ENCODE measurements at regions not wholly inside any gene's neighbourhood (a gene's known extent, or its start where the extent isn't known, plus 50 kb on each side); places are given as distances from the start of the nearest gene placed in this dataset.
A peak's percentile ranks its signal among the peaks of the same experiment; 100 is the strongest.

- FAIRE-seq, result no peak
- H3K27ac Mint-ChIP-seq (ENCODE audit: unreplicated experiment), result peak overlapping the region; percentile 2
- H3K4me2 ChIP-seq (ENCODE audit: low read length), result no peak overlapping the region
- H3K4me1 Mint-ChIP-seq (ENCODE audit: low read depth, unreplicated experiment), result peaks cover 5% of the 10 kb centered on the region
- H4K20me1 ChIP-seq (ENCODE audit: insufficient read depth, low read length), result no peaks in the 10 kb centered on the region
- H3K4me3 Mint-ChIP-seq (ENCODE audit: unreplicated experiment), result no peak overlapping the region
- no peak overlapping the region for H2AFZ ChIP-seq (ENCODE audit: low read depth, low read length)
- no peaks in the 10 kb centered on the region for H3K4me1 ChIP-seq (ENCODE audit: insufficient read depth, low read length)
- no peak overlapping the region for H3K27ac ChIP-seq (ENCODE audit: low read depth, low read length)
- H3K9me3 ChIP-seq (ENCODE audit: insufficient read depth, low read depth, low read length), result peaks cover 6% of the 10 kb centered on the region
- no peaks in the 10 kb centered on the region for H3K27me3 Mint-ChIP-seq (ENCODE audit: low read depth, unreplicated experiment)
- no peaks in the 10 kb centered on the region for H3K36me3 Mint-ChIP-seq (ENCODE audit: low read depth, unreplicated experiment)
- H3K79me2 ChIP-seq (ENCODE audit: insufficient read depth, low read length), result no peaks in the 10 kb centered on the region
- H3K9me3 Mint-ChIP-seq (ENCODE audit: unreplicated experiment), result peaks cover 1% of the 10 kb centered on the region
- H3K27me3 ChIP-seq (ENCODE audit: insufficient read depth, low read length), result no peaks in the 10 kb centered on the region
- TF ChIP-seq, protein P1, sequence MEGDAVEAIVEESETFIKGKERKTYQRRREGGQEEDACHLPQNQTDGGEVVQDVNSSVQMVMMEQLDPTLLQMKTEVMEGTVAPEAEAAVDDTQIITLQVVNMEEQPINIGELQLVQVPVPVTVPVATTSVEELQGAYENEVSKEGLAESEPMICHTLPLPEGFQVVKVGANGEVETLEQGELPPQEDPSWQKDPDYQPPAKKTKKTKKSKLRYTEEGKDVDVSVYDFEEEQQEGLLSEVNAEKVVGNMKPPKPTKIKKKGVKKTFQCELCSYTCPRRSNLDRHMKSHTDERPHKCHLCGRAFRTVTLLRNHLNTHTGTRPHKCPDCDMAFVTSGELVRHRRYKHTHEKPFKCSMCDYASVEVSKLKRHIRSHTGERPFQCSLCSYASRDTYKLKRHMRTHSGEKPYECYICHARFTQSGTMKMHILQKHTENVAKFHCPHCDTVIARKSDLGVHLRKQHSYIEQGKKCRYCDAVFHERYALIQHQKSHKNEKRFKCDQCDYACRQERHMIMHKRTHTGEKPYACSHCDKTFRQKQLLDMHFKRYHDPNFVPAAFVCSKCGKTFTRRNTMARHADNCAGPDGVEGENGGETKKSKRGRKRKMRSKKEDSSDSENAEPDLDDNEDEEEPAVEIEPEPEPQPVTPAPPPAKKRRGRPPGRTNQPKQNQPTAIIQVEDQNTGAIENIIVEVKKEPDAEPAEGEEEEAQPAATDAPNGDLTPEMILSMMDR (IDR thresholded peaks at IDR 0.05; ENCODE audit: insufficient read depth, low read depth, low read length), result no peak
- no peak for TF ChIP-seq EZH2 (IDR thresholded peaks at IDR 0.05; ENCODE audit: insufficient read depth, low read length)
- no peak for DNase-seq (ENCODE audit: low read depth)
- H3K9ac ChIP-seq (ENCODE audit: low read length), result no peak overlapping the region
- no peaks in the 10 kb centered on the region for H3K36me3 ChIP-seq (ENCODE audit: insufficient read depth, low read length)
- H3K4me3 ChIP-seq (ENCODE audit: insufficient read depth, low read depth, low read length), result no peak overlapping the region
Observed at GRCh38 chr18:2425426-2426317, 145.6 kb downstream of the METTL4 start.

DNA sequence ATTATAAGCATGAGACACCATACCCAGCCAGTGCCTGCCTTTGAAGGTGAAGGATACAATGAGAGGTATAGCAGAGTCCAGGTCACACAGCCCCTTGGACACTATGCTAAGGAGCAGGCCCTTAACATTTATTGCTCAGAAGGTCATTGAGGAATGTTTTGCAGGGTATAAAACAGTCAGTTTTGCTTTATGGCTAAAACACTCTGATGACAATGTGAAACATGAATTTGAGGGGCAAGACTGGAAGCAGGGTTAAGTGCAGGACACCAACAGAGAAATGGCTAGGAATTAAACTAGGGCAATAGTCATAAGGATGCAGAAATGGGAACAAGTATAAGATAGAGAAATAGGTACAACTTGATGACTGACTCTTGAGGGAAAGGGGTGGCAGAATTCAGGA, 141.1 kb downstream of the METTL4 start:
- Mint-ChIP-seq H3K4me3 (ENCODE audit: unreplicated experiment) (no peak overlapping the region), H3K27me3 (ENCODE audit: low read depth, unreplicated experiment) (no peaks in the 10 kb centered on the region), H3K9me3 (ENCODE audit: unreplicated experiment) (peaks cover 3% of the 10 kb centered on the region), H3K36me3 (ENCODE audit: low read depth, unreplicated experiment) (no peaks in the 10 kb centered on the region), H3K4me1 (ENCODE audit: low read depth, unreplicated experiment) (peaks cover 7% of the 10 kb centered on the region), H3K27ac (ENCODE audit: unreplicated experiment) (no peak overlapping the region)
- TF ChIP-seq, protein P1 (IDR thresholded peaks at IDR 0.05; ENCODE audit: insufficient read depth, low read depth, low read length), result no peak
- no peak for TF ChIP-seq EZH2 (IDR thresholded peaks at IDR 0.05; ENCODE audit: insufficient read depth, low read length)
- DNase-seq (ENCODE audit: low read depth), result no peak
- H3K9ac ChIP-seq (ENCODE audit: low read length), result no peak overlapping the region
- H2AFZ ChIP-seq (ENCODE audit: low read depth, low read length), result no peak overlapping the region
- H3K36me3 ChIP-seq (ENCODE audit: insufficient read depth, low read length), result no peaks in the 10 kb centered on the region
- FAIRE-seq, result no peak
- H3K9me3 ChIP-seq (ENCODE audit: insufficient read depth, low read depth, low read length), result peaks cover 6% of the 10 kb centered on the region
- no peak overlapping the region for H3K4me2 ChIP-seq (ENCODE audit: low read length)
- no peak overlapping the region for H3K27ac ChIP-seq (ENCODE audit: low read depth, low read length)
- H3K27me3 ChIP-seq (ENCODE audit: insufficient read depth, low read length), result no peaks in the 10 kb centered on the region
- no peak overlapping the region for H3K4me3 ChIP-seq (ENCODE audit: insufficient read depth, low read depth, low read length)
- no peaks in the 10 kb centered on the region for H4K20me1 ChIP-seq (ENCODE audit: insufficient read depth, low read length)
- no peaks in the 10 kb centered on the region for H3K4me1 ChIP-seq (ENCODE audit: insufficient read depth, low read length)
- no peaks in the 10 kb centered on the region for H3K79me2 ChIP-seq (ENCODE audit: insufficient read depth, low read length)

- H3K36me3 Mint-ChIP-seq (ENCODE audit: low read depth, unreplicated experiment), result no peaks in the 10 kb centered on the region
- H3K4me3 ChIP-seq (ENCODE audit: insufficient read depth, low read depth, low read length), result no peak overlapping the region
- DNase-seq (ENCODE audit: low read depth) (no peak), FAIRE-seq (no peak)
- H4K20me1 ChIP-seq (ENCODE audit: insufficient read depth, low read length), result no peaks in the 10 kb centered on the region
- H3K27me3 ChIP-seq (ENCODE audit: insufficient read depth, low read length), result no peaks in the 10 kb centered on the region
- no peak overlapping the region for H3K9ac ChIP-seq (ENCODE audit: low read length)
- H3K27ac ChIP-seq (ENCODE audit: low read depth, low read length), result no peak overlapping the region
- no peak overlapping the region for H3K27ac Mint-ChIP-seq (ENCODE audit: unreplicated experiment)
- peaks cover 2% of the 10 kb centered on the region for H3K4me1 Mint-ChIP-seq (ENCODE audit: low read depth, unreplicated experiment)
- H2AFZ ChIP-seq (ENCODE audit: low read depth, low read length), result no peak overlapping the region
- no peaks in the 10 kb centered on the region for H3K36me3 ChIP-seq (ENCODE audit: insufficient read depth, low read length)
- H3K4me2 ChIP-seq (ENCODE audit: low read length), result no peak overlapping the region
- no peaks in the 10 kb centered on the region for H3K27me3 Mint-ChIP-seq (ENCODE audit: low read depth, unreplicated experiment)
- no peaks in the 10 kb centered on the region for H3K4me1 ChIP-seq (ENCODE audit: insufficient read depth, low read length)
- no peaks in the 10 kb centered on the region for H3K79me2 ChIP-seq (ENCODE audit: insufficient read depth, low read length)
- H3K9me3 ChIP-seq (ENCODE audit: insufficient read depth, low read depth, low read length), result peaks cover 6% of the 10 kb centered on the region
- peaks cover 5% of the 10 kb centered on the region for H3K9me3 Mint-ChIP-seq (ENCODE audit: unreplicated experiment)
- TF ChIP-seq EZH2 (IDR thresholded peaks at IDR 0.05; ENCODE audit: insufficient read depth, low read length), result no peak
- TF ChIP-seq, protein P1 (IDR thresholded peaks at IDR 0.05; ENCODE audit: insufficient read depth, low read depth, low read length), result no peak
- no peak overlapping the region for H3K4me3 Mint-ChIP-seq (ENCODE audit: unreplicated experiment)
Observed at GRCh38 chr18:2431806-2432205, 139.5 kb downstream of the METTL4 start.

Measured in astrocyte (in vitro differentiated cells and primary cell).